AG04449 (cell line): ENCODE measurements at regions not wholly inside any gene's neighbourhood (a gene's known extent, or its start where the extent isn't known, plus 50 kb on each side); places are given as distances from the start of the nearest gene placed in this dataset.

Experiments used
- CTCF ChIA-PET: fragments of 350-600 bp; formaldehyde crosslinking; extraction: SDS; loops from one replicate; lab custom pipeline; 2021; ENCODE audit warnings: antibody characterized with exemption; lab: Yijun Ruan, JAX
- POLR2A ChIA-PET: fragments of 400-600, 350-600 bp; formaldehyde crosslinking; extraction: SDS; loops from one replicate; lab custom pipeline; 2020; ENCODE audit warnings: antibody characterized with exemption, inconsistent platforms; lab: Yijun Ruan, JAX
- DNase-seq: peaks from one replicate; pipeline ENCODE4 v3.0.0-alpha.2; 2010; ENCODE audit warnings: low read depth, low spot score
- H3K4me3 ChIP-seq: 2 replicates; pipeline ENCODE4 v1.5.1; 2011; ENCODE audit warnings: low read depth, mild to moderate bottlenecking, control low read depth, low read length
- CTCF ChIP-seq: IDR thresholded peaks from one replicate; pipeline ENCODE4 v1.5.1; 2011; ENCODE audit warnings: mild to moderate bottlenecking, moderate library complexity, low read length, control low read depth, inconsistent platforms; ENCODE audit not compliant: insufficient read depth; ENCODE audit errors: missing control alignments

- ChIA-PET POLR2A (interaction anchor here (0.9 to 1.5 kb wide), 2 partner anchors 37 to 41 kb away, joined by 3 to 5 read pairs; no protein-coding TSS in a partner anchor), CTCF (interaction anchor here (1.0 to 2.9 kb wide), 6 partner anchors 14 to 385 kb away, joined by 3 to 10 read pairs (median 3); no protein-coding TSS in a partner anchor)
- peak overlapping the region; percentile 21 for H3K4me3 ChIP-seq
- peak; percentile 79 for DNase-seq
- TF ChIP-seq CTCF, result no peak
Measured at GRCh38 chr22:27420817-27421361, 380.7 kb downstream of the MN1 start.

- ChIA-PET POLR2A (no interaction called here), CTCF (interaction anchor here (1.1 to 1.5 kb wide), 2 partner anchors 16 to 21 kb away, joined by 3 read pairs; no protein-coding TSS in a partner anchor)
- no peak overlapping the region for H3K4me3 ChIP-seq
- DNase-seq, result no peak
- no peak for TF ChIP-seq CTCF
Measured at GRCh38 chr22:27422442-27422841, 379.1 kb downstream of the MN1 start.

DNA sequence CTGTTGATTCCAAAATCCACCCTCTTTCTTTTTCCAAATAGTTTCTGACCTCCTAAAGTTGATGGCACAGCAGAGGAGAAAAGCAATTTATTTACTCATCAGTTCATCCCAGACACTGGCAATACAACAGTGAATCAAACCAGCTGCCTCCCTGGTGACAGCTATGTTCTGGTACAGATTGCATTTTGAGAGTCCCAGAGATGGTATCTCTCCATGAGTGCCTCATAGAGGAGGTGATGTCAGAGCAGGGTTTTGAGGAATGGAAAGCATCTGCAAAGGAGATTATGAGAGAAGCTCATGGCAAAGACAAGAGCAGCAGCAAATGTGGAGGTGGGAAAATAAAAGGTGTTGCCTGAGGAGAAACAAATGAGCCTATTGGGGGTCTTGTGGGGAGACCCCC lies 377.2 kb downstream of the MN1 start:
- ChIA-PET CTCF (no interaction called here), POLR2A (no interaction called here)
- TF ChIP-seq CTCF, result no peak
- no peak overlapping the region for H3K4me3 ChIP-seq
- DNase-seq, result no peak

- ChIA-PET CTCF (no interaction called here), POLR2A (no interaction called here)
- no peak for DNase-seq
- no peak overlapping the region for H3K4me3 ChIP-seq
- TF ChIP-seq CTCF, result no peak
Measured at GRCh38 chr22:27429476-27429875, 372.1 kb downstream of the MN1 start.

DNA sequence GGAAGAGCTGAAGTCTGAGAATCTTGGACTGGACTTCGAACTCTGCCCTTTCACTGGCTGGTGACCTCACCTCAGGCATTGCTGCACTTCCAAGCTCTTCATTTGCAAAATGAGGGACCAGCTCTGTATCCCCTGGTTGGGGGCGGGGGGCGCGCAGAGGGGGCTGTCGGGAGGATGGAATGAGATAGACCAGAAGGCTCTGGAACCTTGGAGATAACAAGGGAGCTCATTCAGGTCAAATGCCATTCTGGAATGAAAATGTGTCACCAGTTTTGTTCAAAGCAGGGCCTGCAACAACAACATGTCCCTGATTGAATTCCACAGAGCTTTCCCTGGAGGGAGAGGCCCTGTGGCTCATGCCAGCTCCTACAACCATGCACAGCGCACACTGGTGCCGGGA lies 370.5 kb downstream of the MN1 start:
- TF ChIP-seq CTCF, result no peak
- POLR2A ChIA-PET, result no interaction called here
- H3K4me3 ChIP-seq, result no peak overlapping the region
- no peak for DNase-seq
- CTCF ChIA-PET, result no interaction called here

GRCh38 chr22:27431896-27432295 lies 369.7 kb downstream of the MN1 start:
- no peak for TF ChIP-seq CTCF

More at GRCh38 chr22:27431896-27432295, 369.7 kb downstream of the MN1 start:
- CTCF ChIA-PET, result no interaction called here
- no peak for DNase-seq
- POLR2A ChIA-PET, result no interaction called here
- H3K4me3 ChIP-seq, result no peak overlapping the region
